NCI-H1092 (cell line): ENCODE measurements at regions not wholly inside any gene's neighbourhood (a gene's known extent, or its start where the extent isn't known, plus 50 kb on each side); places are given as distances from the start of the nearest gene placed in this dataset.
"Not testable (repeated sequence)": the region's sequence is repeated elsewhere in the genome, so short reads cannot be mapped to it uniquely, and the experiment has no call there.

Experiments
- DNase-seq: peaks from one replicate; lab custom pipeline; 2025; lab: John Stamatoyannopoulos, UW

- no peak for DNase-seq
Observed at GRCh38 chr16:63702981-63703590, 1418.8 kb downstream of the CDH11 start.

- no peak for DNase-seq
Observed at GRCh38 chr16:63697736-63698135, 1424.1 kb downstream of the CDH11 start.

- no peak for DNase-seq
Observed at GRCh38 chr16:63695347-63695746, 1426.5 kb downstream of the CDH11 start.

GRCh38 chr16:63690961-63691360 is 1430.9 kb downstream of the CDH11 start:
- no peak for DNase-seq

DNA sequence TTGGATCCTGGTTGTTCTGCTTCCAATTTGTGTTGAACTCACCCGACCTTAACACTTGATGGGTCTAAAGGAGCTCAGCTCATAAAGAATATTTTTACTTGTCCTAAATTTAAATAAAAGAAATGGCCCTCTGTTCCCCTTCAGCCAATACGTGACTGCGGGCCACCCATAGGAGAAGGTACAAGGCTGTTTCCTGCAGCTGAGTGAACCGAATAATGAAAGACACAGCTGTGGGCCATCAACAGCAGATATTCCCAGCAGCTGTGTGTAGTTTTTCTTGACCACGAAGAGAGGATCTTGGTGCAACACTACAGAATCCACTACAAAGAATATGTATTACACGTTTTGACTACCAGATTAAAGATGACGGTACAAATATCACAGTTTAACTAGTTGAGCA is 1431.6 kb downstream of the CDH11 start:
- no peak for DNase-seq

GRCh38 chr16:63689068-63689467 is 1432.8 kb downstream of the CDH11 start:
- DNase-seq, result no peak

DNA sequence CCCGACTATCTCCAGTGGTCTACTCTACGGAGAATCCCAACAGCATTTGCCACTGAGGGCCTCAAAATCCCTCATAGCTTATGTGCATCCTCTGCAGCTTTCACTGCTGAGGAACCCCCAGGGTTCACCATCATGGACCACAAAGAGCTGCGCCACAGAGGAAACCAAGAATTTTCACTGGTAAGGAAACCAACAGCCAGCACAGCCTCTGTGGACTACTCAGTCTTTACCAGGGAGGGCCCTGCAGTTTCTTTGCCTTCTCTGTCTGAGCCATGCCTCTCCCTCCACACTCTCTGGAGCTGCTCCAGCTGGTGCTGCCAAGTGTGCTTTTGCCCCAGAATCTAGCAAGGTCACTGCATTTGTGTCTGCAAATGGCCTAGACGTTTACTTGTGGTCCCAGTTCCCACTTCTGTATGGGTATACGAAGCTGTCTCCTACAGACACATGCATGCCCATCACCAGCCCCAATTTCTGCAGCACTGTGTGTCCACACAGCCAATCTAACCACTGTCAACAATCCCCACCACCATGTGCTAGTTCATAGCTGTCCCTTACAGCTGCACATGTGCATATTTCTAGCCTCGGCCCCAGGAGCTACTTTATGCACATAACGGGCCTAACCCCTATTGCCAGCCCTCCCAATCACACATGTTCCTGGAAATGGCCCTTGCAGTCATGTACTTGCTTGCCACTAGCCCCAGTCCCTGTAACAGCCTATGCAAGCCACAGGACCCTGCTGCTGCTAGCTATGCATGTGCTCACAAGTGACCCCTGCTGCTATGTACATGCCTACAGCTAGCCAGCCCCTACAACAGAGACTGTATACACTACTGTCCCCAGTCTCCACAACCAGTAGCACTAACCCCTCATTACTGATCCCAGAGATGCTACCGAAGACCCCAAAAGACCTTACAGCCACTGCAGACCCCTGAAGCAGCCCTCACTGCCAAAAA is 1437.4 kb downstream of the CDH11 start:
- DNase-seq, result no peak

GRCh38 chr16:63682844-63683243 is 1439.0 kb downstream of the CDH11 start:
- DNase-seq, result no peak

- no peak for DNase-seq
Observed at GRCh38 chr16:63672493-63672892, 1449.4 kb downstream of the CDH11 start.

DNA sequence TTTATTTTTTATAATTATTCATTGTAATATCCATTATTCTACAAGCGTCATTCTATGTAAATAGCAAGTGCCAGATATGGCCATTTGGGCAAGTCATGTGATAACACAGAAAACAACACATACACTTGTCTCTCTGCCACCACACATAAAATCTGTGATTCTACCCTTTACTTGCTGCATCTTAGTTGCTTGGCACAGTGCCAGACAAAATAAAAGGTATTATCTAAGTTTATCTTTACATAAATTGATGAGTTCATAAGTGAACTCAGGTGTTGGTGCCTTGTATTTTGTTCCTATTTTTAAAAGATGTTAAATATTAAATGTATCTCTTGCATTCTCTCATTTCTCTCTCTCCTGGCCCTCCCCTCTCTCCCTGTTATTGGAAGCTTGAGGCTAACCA is 1458.7 kb downstream of the CDH11 start:
- no peak for DNase-seq

GRCh38 chr16:63655846-63656245 is 1466.0 kb downstream of the CDH11 start:
- no peak for DNase-seq

- DNase-seq, result no peak
Observed at GRCh38 chr16:63653044-63653839, 1468.6 kb downstream of the CDH11 start.

DNA sequence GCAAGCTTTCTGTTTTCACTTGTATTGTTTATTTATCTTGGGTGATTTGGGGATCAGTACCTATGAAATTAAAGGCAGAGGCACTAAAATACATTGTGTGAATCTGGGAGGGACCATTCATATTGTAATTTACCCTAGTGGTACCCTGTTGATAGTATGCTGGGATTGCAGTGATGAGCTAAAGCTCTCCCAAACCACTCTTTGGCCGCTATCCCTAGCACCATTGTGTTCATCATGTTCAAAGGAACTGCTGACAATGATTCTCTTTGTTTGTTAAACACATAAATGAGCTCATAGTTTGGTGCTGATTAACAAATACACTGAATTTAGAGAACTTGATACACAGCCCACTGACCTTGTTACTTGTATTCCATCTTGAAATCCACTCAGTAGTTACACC is 1469.8 kb downstream of the CDH11 start:
- no peak for DNase-seq

DNA sequence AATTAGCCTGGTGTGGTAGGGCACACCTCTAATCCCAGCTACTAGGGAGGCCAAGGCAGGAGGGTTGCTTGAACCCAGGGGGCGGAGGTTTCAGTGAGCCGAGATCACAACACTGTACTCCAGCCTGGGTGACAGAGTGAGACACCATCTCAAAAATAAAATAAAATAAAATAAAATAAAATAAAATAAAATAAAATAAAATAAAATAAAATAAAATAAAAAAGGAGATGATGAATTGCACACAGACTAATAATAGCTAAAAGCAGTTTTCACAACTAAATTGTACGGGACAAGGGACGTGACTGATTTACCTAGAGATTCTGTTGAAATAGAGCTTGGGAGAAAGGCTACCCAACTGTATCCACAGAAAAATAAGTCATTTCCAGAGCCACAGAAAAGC is 1471.3 kb downstream of the CDH11 start:
- DNase-seq, result no peak

DNA sequence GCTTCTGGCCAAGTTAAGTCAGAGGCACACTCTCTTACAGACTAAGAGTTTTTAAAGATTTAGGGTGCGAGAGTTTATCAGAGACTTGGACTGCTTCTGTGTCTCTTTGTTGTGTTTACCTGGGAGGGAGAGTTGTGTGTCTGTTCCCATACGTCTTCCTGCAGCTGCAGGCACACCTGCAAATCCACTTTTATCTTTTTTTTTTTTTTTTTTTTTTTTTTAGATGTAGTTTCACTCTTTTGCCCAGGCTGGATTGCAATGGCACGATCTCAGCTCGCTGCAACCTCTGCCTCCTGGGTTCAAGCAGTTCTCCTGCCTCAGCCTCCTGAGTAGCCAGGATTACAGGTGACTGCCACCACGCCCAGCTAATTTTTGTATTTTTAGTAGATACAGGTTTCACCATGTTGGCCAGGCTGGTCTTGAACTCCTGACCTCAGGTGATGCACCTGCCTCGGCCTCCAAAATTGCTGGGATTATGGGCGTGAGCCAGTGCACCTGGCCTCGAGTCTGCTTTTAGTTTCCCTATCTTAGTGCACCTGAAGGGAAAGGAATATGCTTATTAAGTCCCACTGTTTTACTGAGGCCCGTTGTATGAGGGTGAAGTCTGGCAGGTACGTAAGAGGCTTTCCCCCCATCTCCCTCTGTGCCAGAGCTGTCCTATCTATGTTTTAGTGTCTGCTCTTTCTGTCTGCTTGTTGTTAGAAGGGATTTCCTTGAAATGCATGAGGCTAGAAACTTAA is 1488.0 kb downstream of the CDH11 start:
- not testable (repeated sequence) for DNase-seq

DNA sequence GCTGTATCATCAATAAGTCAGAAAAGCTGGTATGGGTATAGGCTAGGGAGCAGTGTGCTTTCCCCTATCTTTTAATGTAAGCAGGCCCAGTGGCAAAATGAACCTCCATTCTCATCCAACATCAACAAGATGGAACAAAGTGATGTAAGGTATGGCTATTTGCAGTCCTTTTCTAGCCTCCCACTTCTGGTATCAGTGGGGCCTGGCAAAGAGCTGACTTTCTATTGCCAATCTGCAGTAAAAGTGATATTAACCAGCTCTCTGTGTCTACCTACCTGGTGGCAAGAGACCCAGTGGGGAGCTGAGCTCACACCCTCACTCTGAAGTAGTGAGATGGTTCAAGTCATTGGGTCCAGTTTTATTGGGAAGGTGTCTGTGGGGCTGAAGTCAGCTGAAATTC is 1492.6 kb downstream of the CDH11 start:
- DNase-seq, result no peak

DNA sequence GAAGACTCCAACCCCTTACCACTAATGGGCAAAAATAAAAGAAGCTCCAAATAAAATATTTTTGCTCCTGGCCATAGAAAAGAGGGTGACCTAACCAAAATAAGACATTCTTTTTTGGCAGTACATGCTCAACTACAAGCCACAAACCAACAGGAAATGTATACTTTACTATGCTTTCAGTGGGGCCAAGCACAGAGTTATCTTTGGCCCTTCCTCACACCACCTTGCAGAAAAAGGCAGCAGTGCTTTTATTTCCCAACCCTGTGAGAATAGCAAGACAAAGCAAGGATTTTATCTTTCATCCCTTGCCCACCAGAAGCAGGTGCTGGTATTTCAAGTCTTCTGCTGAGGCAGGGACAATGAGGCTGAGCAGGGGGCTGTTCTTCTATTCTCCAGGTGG is 1493.1 kb downstream of the CDH11 start:
- DNase-seq, result no peak

DNA sequence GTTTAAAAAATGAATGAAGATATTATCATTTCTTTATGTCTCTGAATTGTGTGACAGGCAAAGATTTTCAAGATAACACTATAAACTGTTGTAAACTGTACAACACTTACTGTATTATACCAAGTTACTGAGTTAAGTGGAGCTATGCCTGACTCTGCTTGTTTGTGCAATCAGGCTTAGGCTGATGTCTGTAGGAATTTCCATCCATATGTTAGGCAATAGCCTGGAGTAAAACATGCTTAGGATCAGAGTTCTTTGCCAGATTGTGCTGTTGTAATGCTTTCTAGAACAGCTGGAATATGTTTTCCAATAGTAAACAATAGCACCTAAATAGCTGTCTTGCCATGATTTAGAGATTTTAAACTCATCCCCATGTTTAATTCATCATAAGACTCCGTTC is 1496.7 kb downstream of the CDH11 start:
- no peak for DNase-seq

DNA sequence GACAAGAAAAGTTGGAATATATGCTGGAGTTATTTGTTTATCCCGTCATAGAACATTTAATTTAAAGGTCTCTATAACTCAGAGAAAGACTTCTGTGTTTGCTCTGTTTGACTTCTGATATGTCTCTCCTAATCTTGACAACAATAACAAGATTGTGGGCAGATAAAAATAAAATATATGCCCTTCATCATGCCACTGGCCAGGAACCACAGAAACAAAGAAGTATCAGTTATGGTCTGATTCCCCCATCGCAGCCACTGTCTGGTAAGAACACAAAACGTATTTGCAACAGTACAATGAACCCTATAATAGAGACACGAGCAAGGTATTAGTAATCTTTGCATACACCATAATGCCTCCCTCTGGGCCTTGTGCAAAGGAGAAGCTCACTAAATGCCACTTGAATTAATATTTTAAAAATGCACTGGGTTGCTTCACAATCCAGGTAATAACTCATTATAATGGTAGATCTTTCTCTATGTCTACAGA is 1498.3 kb downstream of the CDH11 start:
- DNase-seq, result no peak

DNA sequence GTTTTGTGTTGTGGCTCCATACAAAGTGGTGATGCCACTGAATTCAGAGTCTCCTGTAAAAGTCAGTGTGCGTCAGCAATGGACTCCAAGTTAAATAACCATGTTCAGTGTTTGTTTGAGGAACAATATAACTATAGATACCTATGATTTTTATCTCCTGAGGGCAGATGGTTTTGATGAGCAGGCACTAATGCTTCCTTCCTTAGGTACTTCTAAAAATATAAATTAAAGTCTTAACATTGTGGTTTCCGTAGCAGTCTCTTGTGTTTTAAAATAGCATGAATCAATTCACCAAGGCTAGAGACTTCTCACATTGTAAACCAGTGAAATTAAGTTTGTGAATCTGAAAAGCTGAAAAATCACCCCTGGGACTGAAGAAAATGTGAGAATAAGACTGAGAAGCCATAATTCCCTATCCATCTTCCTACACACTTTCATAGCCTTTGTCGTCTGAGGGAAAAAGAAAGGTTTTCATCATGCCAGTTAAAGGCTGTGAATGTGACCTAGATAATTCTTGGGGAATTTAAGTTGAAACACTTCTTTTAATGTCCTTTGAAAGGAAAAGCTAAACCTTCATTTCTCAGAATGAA is 1502.9 kb downstream of the CDH11 start:
- DNase-seq, result no peak

- no peak for DNase-seq
Observed at GRCh38 chr16:63617990-63618763, 1503.7 kb downstream of the CDH11 start.
